ENCODE measurements at regions not wholly inside any gene's neighbourhood (a gene's known extent, or its start where the extent isn't known, plus 50 kb on each side); places are given as distances from the start of the nearest gene placed in this dataset.

- no peak for DNase-seq (ENCODE audit: low read depth)
These were observed 512.0 kb downstream of the FOXG1 start for GRCh38 chr14:29278301-29279263.

GRCh38 chr14:29282169-29282568 is 515.6 kb downstream of the FOXG1 start:
- no peak for DNase-seq (ENCODE audit: low read depth)

- DNase-seq (ENCODE audit: low read depth), result no peak
These were observed 523.9 kb downstream of the FOXG1 start for GRCh38 chr14:29290441-29290840.

GRCh38 chr14:29299372-29299771 is 532.8 kb downstream of the FOXG1 start:
- no peak for DNase-seq (ENCODE audit: low read depth)

- DNase-seq (ENCODE audit: low read depth), result no peak
These were observed 535.0 kb downstream of the FOXG1 start for GRCh38 chr14:29301571-29301970.

- DNase-seq (ENCODE audit: low read depth), result no peak
These were observed 543.6 kb downstream of the FOXG1 start for GRCh38 chr14:29310210-29310609.

- DNase-seq (ENCODE audit: low read depth), result peak; percentile 23
These were observed 544.2 kb downstream of the FOXG1 start for GRCh38 chr14:29310757-29311156.

- DNase-seq (ENCODE audit: low read depth), result no peak
These were observed 545.4 kb downstream of the FOXG1 start for GRCh38 chr14:29311983-29312382.

- DNase-seq (ENCODE audit: low read depth), result no peak
These were observed 550.3 kb downstream of the FOXG1 start for GRCh38 chr14:29316936-29317335.

- no peak for DNase-seq (ENCODE audit: low read depth)
These were observed 550.8 kb downstream of the FOXG1 start for GRCh38 chr14:29317423-29317822.

GRCh38 chr14:29320286-29320685 is 553.7 kb downstream of the FOXG1 start:
- no peak for DNase-seq (ENCODE audit: low read depth)

- peak; percentile 16 for DNase-seq (ENCODE audit: low read depth)
These were observed 555.1 kb downstream of the FOXG1 start for GRCh38 chr14:29321646-29322045.

GRCh38 chr14:29339494-29340172 is 573.0 kb downstream of the FOXG1 start:
- DNase-seq (ENCODE audit: low read depth), result no peak

GRCh38 chr14:29348504-29348903 is 579.1 kb downstream of the PRKD1 start:
- no peak for DNase-seq (ENCODE audit: low read depth)

GRCh38 chr14:29350496-29350895 is 577.2 kb downstream of the PRKD1 start:
- no peak for DNase-seq (ENCODE audit: low read depth)

GRCh38 chr14:29351996-29352705 is 575.5 kb downstream of the PRKD1 start:
- no peak for DNase-seq (ENCODE audit: low read depth)

- peak; percentile 8 for DNase-seq (ENCODE audit: low read depth)
These were observed 575.0 kb downstream of the PRKD1 start for GRCh38 chr14:29352706-29353080.

GRCh38 chr14:29353513-29353912 is 574.1 kb downstream of the PRKD1 start:
- no peak for DNase-seq (ENCODE audit: low read depth)

GRCh38 chr14:29354486-29354885 is 573.2 kb downstream of the PRKD1 start:
- no peak for DNase-seq (ENCODE audit: low read depth)

GRCh38 chr14:29355331-29355730 is 572.3 kb downstream of the PRKD1 start:
- DNase-seq (ENCODE audit: low read depth), result no peak

GRCh38 chr14:29355846-29356245 is 571.8 kb downstream of the PRKD1 start:
- DNase-seq (ENCODE audit: low read depth), result no peak

GRCh38 chr14:29360656-29361055 is 567.0 kb downstream of the PRKD1 start:
- no peak for DNase-seq (ENCODE audit: low read depth)

- DNase-seq (ENCODE audit: low read depth), result no peak
These were observed 557.6 kb downstream of the PRKD1 start for GRCh38 chr14:29370024-29370423.
